Heart left ventricle (tissue), 13 donors: ENCODE measurements at regions not wholly inside any gene's neighbourhood (a gene's known extent, or its start where the extent isn't known, plus 50 kb on each side); places are given as distances from the start of the nearest gene placed in this dataset.

ENCODE experiments used
- CTCF ChIP-seq, 12 donors: fragments of 200-600 bp; sonication (generic) in 4 of 12; IDR thresholded peaks; one replicate each; pipeline versions ENCODE4 v1.5.0 to v1.8.0; 2018 to 2022; ENCODE audit warnings: antibody characterized with exemption in 12 of 12, mild to moderate bottlenecking in 5 of 12
- POLR2A ChIP-seq, 2 donors: fragments of 450-650 bp; IDR thresholded peaks; one replicate each; pipeline ENCODE4 v1.6.1; 2017; ENCODE audit warnings: antibody characterized with exemption in 2 of 2, mild to moderate bottlenecking in 2 of 2, moderate library complexity in 2 of 2
- donor health status: ischemic (EF 13 %, LVEDD 7.1; RV severe dilation, severe dysfunction).
- donor health status: DM: no; HTN: yes; CAD: no.
- donor health status: DM: no; HTN: no; CAD: no.
- donor health status: ischemic (EF 25% LVEDD 6.9; RV normal size, moderate dysfunction).
- donor health status: ischemic (EF 25% LVEDD 5.7; RV mildly dilated, moderate dysfunction).
- donor health status: ischemic (EF 35%, LVEDD 5.7; RV mildly dilated, moderate dysfunction).
- donor health status: nonischemic (EF 11% LVEDD 7.7; RV severe dilation, severe dysfunction).
- donor health status: DM: yes; HTN: yes; CAD: no.
- donor health status: PGD.
- donor health status: ischemic (EF 29% LVEDD 5.4; RV normal size, mild dysfunction).
- donor health status: nonischemic (EF 23%, LVEDD 6.1; RV moderate dilation, normal function).

DNA sequence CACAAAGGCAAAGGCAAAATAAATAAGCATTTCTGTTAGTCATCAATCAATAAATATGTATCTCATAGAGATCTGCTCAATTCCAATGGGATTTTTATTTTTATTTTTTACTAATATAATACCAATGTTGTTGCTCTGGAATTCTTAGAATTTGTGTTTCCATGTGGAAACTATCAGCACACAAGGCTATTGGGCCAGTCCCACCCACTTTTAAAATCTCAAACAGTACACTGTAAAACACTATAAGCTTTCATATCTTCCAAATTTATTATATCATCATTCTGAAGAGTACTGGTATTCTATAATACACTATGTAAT, 563.8 kb upstream of the MARCKS start:
- no peak for TF ChIP-seq CTCF (IDR thresholded peaks at IDR 0.05)
- no peak for TF ChIP-seq POLR2A (IDR thresholded peaks at IDR 0.05)
